Osteocyte (in vitro differentiated cells): ENCODE measurements at regions not wholly inside any gene's neighbourhood (a gene's known extent, or its start where the extent isn't known, plus 50 kb on each side); places are given as distances from the start of the nearest gene placed in this dataset.
"Not testable (repeated sequence)": the region's sequence is repeated elsewhere in the genome, so short reads cannot be mapped to it uniquely, and the experiment has no call there.

Source experiments
- DNase-seq: peaks from one replicate; pipeline ENCODE4 v3.0.0; 2021; ENCODE audit warnings: mixed read lengths; ENCODE audit not compliant: unreplicated experiment; ENCODE audit errors: extremely low spot score
- H3K27ac Mint-ChIP-seq: one replicate; pipeline ENCODE4 v1.8.0; 2021; ENCODE audit warnings: mild to moderate bottlenecking, mixed read lengths; ENCODE audit not compliant: unreplicated experiment
- H3K27me3 Mint-ChIP-seq: one replicate; pipeline ENCODE4 v1.8.0; 2021; ENCODE audit warnings: mixed read lengths; ENCODE audit not compliant: unreplicated experiment
- H3K36me3 Mint-ChIP-seq: one replicate; pipeline ENCODE4 v1.8.0; 2021; ENCODE audit warnings: mixed read lengths; ENCODE audit not compliant: unreplicated experiment
- H3K4me1 Mint-ChIP-seq: one replicate; pipeline ENCODE4 v1.8.0; 2021; ENCODE audit warnings: mixed read lengths; ENCODE audit not compliant: unreplicated experiment
- H3K4me3 Mint-ChIP-seq: one replicate; pipeline ENCODE4 v1.8.0; 2021; ENCODE audit warnings: mild to moderate bottlenecking, moderate library complexity, mixed read lengths; ENCODE audit not compliant: unreplicated experiment
- H3K9me3 Mint-ChIP-seq: one replicate; pipeline ENCODE4 v1.8.0; 2021; ENCODE audit warnings: mixed read lengths; ENCODE audit not compliant: unreplicated experiment
- CTCF ChIP-seq: fragments of 200-600 bp; sonication (generic); IDR thresholded peaks from 2 replicates; pipeline ENCODE4 v1.5.0; 2021; ENCODE audit warnings: antibody characterized with exemption, mild to moderate bottlenecking, moderate library complexity

GRCh38 chr6:134663800-134664535 is 285.9 kb downstream of the ALDH8A1 start:
- H3K27me3 Mint-ChIP-seq: no peaks in the 10 kb centered on the region
- H3K4me1 Mint-ChIP-seq: peaks cover 73% of the 10 kb centered on the region
- no peak overlapping the region for H3K4me3 Mint-ChIP-seq
- DNase-seq: no peak
- TF ChIP-seq CTCF: no peak
- H3K27ac Mint-ChIP-seq: peak overlapping the region; percentile 95
- H3K9me3 Mint-ChIP-seq: no peaks in the 10 kb centered on the region
- H3K36me3 Mint-ChIP-seq: no peaks in the 10 kb centered on the region

- H3K9me3 Mint-ChIP-seq: no peaks in the 10 kb centered on the region
- H3K27me3 Mint-ChIP-seq: no peaks in the 10 kb centered on the region
- H3K27ac Mint-ChIP-seq: peak overlapping the region; percentile 95
- no peaks in the 10 kb centered on the region for H3K36me3 Mint-ChIP-seq
- TF ChIP-seq CTCF: no peak
- no peak overlapping the region for H3K4me3 Mint-ChIP-seq
- H3K4me1 Mint-ChIP-seq: peaks cover 73% of the 10 kb centered on the region
- DNase-seq: no peak
Measured at GRCh38 chr6:134663356-134663755, 286.5 kb downstream of the ALDH8A1 start.

GRCh38 chr6:134662077-134662700 is 287.7 kb downstream of the ALDH8A1 start:
- H3K27ac Mint-ChIP-seq: peak overlapping the region; percentile 95
- peaks cover 3% of the 10 kb centered on the region for H3K36me3 Mint-ChIP-seq
- no peaks in the 10 kb centered on the region for H3K9me3 Mint-ChIP-seq
- H3K4me3 Mint-ChIP-seq: no peak overlapping the region
- no peaks in the 10 kb centered on the region for H3K27me3 Mint-ChIP-seq
- no peak for TF ChIP-seq CTCF
- H3K4me1 Mint-ChIP-seq: peaks cover 76% of the 10 kb centered on the region
- DNase-seq: no peak

GRCh38 chr6:134659885-134660284 is 290.0 kb downstream of the ALDH8A1 start:
- not testable (repeated sequence) for H3K27me3 Mint-ChIP-seq, H3K36me3 Mint-ChIP-seq, H3K9me3 Mint-ChIP-seq, DNase-seq, H3K4me3 Mint-ChIP-seq, H3K27ac Mint-ChIP-seq
- H3K4me1 Mint-ChIP-seq: peaks cover 59% of the 10 kb centered on the region

- no peak for TF ChIP-seq CTCF
Measured at GRCh38 chr6:134658596-134658995, 291.3 kb downstream of the ALDH8A1 start.

More at GRCh38 chr6:134658596-134658995, 291.3 kb downstream of the ALDH8A1 start:
- Mint-ChIP-seq H3K36me3 (peaks cover 4% of the 10 kb centered on the region), H3K4me3 (no peak overlapping the region), H3K27ac (peak overlapping the region; percentile 19), H3K9me3 (no peaks in the 10 kb centered on the region), H3K4me1 (peaks cover 52% of the 10 kb centered on the region), H3K27me3 (no peaks in the 10 kb centered on the region)
- no peak for DNase-seq
